ENCODE measurements at regions not wholly inside any gene's neighbourhood (a gene's known extent, or its start where the extent isn't known, plus 50 kb on each side); places are given as distances from the start of the nearest gene placed in this dataset.

GRCh38 chr18:56038171-56039030, 450.4 kb upstream of the TCF4 start:
- WGBS, 4 donors, result 87 to 93% (median 88%) methylated on average over 8 of the region's 8 CpGs
- no peak for TF ChIP-seq POLR2A (IDR thresholded peaks at IDR 0.05)
- TF ChIP-seq CTCF (IDR thresholded peaks at IDR 0.05), result no peak
- no peak for ATAC-seq
- H3K36me3 ChIP-seq, result no peaks in the 10 kb centered on the region
- H3K27me3 ChIP-seq, result no peaks in the 10 kb centered on the region
- no peak overlapping the region for H3K27ac ChIP-seq
- intact Hi-C loops (cut with DNase I), result no loop called here
- H3K4me1 ChIP-seq, result no peaks in the 10 kb centered on the region
- no peak for DNase-seq
- H3K9me3 ChIP-seq, result peaks cover 0 to 3% (median 0%) of the 10 kb centered on the region in 12 donors
- no peak overlapping the region for H3K4me3 ChIP-seq

GRCh38 chr18:56036741-56037140, 448.7 kb upstream of the TCF4 start:
- ATAC-seq (no peak), DNase-seq (no peak)
- intact Hi-C loops (cut with DNase I), result no loop called here
- Histone ChIP-seq H3K27me3 (no peaks in the 10 kb centered on the region), H3K4me3 (no peak overlapping the region), H3K27ac (no peak overlapping the region), H3K9me3 (peaks cover 0 to 6% (median 0%) of the 10 kb centered on the region in 12 donors), H3K4me1 (no peaks in the 10 kb centered on the region), H3K36me3 (no peaks in the 10 kb centered on the region)
- TF ChIP-seq POLR2A (IDR thresholded peaks at IDR 0.05), result no peak
- no peak for TF ChIP-seq CTCF (IDR thresholded peaks at IDR 0.05)
- 89 to 94% (median 93%) methylated on average over 2 of the region's 2 CpGs for WGBS, 4 donors

GRCh38 chr18:56035546-56035945, 447.6 kb upstream of the TCF4 start:
- Histone ChIP-seq H3K27ac (no peak overlapping the region), H3K9me3 (peaks cover 0 to 6% (median 0%) of the 10 kb centered on the region in 12 donors), H3K4me3 (no peak overlapping the region), H3K36me3 (no peaks in the 10 kb centered on the region), H3K27me3 (no peaks in the 10 kb centered on the region), H3K4me1 (no peaks in the 10 kb centered on the region)
- DNase-seq (no peak), ATAC-seq (no peak)
- TF ChIP-seq CTCF (IDR thresholded peaks at IDR 0.05) (no peak), POLR2A (IDR thresholded peaks at IDR 0.05) (no peak)
- intact Hi-C loops (cut with DNase I), result no loop called here
- WGBS, 4 donors, result 92 to 98% (median 96%) methylated on average over 3 of the region's 3 CpGs

GRCh38 chr18:56034949-56035348, 447.0 kb upstream of the TCF4 start:
- Histone ChIP-seq H3K27me3 (no peaks in the 10 kb centered on the region), H3K27ac (no peak overlapping the region), H3K4me3 (no peak overlapping the region), H3K4me1 (no peaks in the 10 kb centered on the region), H3K9me3 (peaks cover 0 to 6% (median 0%) of the 10 kb centered on the region in 12 donors), H3K36me3 (no peaks in the 10 kb centered on the region)
- WGBS, 4 donors, result 43 to 71% (median 66%) methylated on average over 2 of the region's 2 CpGs
- ATAC-seq (no peak), DNase-seq (no peak)
- intact Hi-C loops (cut with DNase I), result no loop called here
- TF ChIP-seq POLR2A (IDR thresholded peaks at IDR 0.05), result no peak
- no peak for TF ChIP-seq CTCF (IDR thresholded peaks at IDR 0.05)
